ENCODE measurements at regions not wholly inside any gene's neighbourhood (a gene's known extent, or its start where the extent isn't known, plus 50 kb on each side); places are given as distances from the start of the nearest gene placed in this dataset.

DNA sequence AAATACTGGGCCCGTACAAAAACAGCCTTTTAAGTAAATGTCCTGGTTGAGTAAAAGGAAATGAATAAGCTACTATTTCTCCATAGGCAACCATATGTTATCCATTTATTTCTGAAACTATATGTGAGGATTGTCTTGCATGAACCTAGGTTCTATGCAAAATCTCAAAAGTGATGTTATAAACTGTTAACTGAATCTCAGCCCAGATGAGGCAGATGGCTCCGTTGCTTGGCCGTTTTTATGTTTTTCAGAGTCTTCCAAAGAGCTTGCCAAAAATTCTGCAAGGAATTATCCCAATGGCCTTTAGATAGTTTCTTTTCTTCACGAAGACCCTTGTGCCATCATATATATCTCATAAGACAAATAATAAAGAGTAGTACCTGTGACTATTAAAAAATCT, 1669.5 kb upstream of the DDX18 start:
- TF ChIP-seq, protein P1, sequence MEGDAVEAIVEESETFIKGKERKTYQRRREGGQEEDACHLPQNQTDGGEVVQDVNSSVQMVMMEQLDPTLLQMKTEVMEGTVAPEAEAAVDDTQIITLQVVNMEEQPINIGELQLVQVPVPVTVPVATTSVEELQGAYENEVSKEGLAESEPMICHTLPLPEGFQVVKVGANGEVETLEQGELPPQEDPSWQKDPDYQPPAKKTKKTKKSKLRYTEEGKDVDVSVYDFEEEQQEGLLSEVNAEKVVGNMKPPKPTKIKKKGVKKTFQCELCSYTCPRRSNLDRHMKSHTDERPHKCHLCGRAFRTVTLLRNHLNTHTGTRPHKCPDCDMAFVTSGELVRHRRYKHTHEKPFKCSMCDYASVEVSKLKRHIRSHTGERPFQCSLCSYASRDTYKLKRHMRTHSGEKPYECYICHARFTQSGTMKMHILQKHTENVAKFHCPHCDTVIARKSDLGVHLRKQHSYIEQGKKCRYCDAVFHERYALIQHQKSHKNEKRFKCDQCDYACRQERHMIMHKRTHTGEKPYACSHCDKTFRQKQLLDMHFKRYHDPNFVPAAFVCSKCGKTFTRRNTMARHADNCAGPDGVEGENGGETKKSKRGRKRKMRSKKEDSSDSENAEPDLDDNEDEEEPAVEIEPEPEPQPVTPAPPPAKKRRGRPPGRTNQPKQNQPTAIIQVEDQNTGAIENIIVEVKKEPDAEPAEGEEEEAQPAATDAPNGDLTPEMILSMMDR (IDR thresholded peaks at IDR 0.05; ENCODE audit: borderline replicate concordance, extremely low read depth, low read length, poor library complexity, severe bottlenecking), result no peak
- no peak for TF ChIP-seq EZH2 (IDR thresholded peaks at IDR 0.05; ENCODE audit: borderline replicate concordance, low read depth, low read length, severe bottlenecking)

Data from DND-41 (cell line).